ENCODE measurements at regions not wholly inside any gene's neighbourhood (a gene's known extent, or its start where the extent isn't known, plus 50 kb on each side); places are given as distances from the start of the nearest gene placed in this dataset.

DNA sequence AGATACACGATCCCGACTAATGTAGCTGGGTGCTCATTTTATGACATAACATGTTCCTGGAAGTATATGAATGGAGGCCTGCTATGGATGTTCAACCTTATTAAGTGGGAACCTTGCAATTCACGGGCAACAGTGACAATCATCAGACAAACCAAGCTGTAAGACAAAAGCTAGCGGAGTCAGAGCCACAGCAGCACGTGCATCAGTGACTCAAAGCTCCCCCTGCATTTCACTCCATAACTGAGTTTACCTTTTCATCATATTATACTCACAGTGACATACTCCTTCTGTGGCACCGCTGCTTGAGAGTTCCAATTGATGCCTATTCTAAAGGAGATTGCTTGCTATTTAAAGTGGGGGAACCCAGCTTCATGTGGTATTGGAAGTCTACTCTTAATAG is 176.0 kb upstream of the PITRM1 start:
- no peak overlapping the region for H3K4me3 ChIP-seq (ENCODE audit: extremely low read depth, insufficient read depth, low read length, poor library complexity, severe bottlenecking)
- no peaks in the 10 kb centered on the region for H3K9me3 ChIP-seq (ENCODE audit: control insufficient read depth, low read length)
- H3K36me3 ChIP-seq (ENCODE audit: control insufficient read depth, insufficient read depth, low read length): no peaks in the 10 kb centered on the region
- 83 to 94% methylated on average over 4 to 5 of the region's 6 CpGs for WGBS, 2 experiments (ENCODE audit: insufficient coverage in 2 of 2)
- H3K27ac ChIP-seq (ENCODE audit: low read depth, low read length, severe bottlenecking): no peak overlapping the region
- no peaks in the 10 kb centered on the region for H3K4me1 ChIP-seq (ENCODE audit: control insufficient read depth, insufficient read depth, low read length, poor library complexity, severe bottlenecking)

DNA sequence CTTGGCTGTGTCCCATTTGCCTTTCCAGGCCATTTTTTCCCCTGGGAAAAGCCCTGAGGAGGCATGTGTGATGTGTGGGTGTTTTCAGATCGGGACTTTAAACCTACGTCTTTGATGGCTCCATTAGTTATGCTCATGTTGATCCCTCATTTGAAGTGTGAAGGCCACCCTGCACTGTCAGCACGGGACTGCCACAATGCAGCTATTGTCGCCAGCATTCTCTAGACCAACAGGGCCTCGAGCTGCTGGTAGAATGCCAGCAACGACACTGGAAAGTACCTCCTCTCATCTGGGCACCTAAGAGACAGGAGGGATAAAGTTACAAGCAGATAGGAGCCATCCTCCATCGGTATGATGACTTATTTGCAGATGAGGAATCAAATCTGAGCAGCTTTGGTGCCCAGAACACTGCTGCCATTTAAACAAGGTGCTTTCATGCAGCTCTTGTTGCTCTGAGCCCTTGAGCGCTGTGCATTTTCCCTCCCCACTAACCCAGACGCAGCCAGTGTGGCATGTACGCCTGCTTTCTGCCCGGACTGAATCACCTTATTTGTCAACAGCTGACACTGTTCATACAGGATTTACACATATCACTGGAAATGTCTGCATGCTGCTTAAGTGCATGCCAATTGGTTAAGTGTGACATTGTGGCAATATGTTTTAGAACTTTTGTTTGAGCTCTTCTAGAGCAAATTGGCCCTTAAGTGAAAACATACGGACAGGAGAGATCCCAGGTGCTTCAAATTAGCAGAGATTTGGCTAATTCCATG is 175.0 kb upstream of the PITRM1 start:
- Histone ChIP-seq H3K9me3 (ENCODE audit: control insufficient read depth, low read length) (no peaks in the 10 kb centered on the region), H3K4me1 (ENCODE audit: control insufficient read depth, insufficient read depth, low read length, poor library complexity, severe bottlenecking) (no peaks in the 10 kb centered on the region), H3K36me3 (ENCODE audit: control insufficient read depth, insufficient read depth, low read length) (no peaks in the 10 kb centered on the region), H3K27ac (ENCODE audit: low read depth, low read length, severe bottlenecking) (no peak overlapping the region), H3K4me3 (ENCODE audit: extremely low read depth, insufficient read depth, low read length, poor library complexity, severe bottlenecking) (no peak overlapping the region)
- 72 to 79% methylated on average over 9 to 10 of the region's 12 CpGs for WGBS, 2 experiments (ENCODE audit: insufficient coverage in 2 of 2)

DNA sequence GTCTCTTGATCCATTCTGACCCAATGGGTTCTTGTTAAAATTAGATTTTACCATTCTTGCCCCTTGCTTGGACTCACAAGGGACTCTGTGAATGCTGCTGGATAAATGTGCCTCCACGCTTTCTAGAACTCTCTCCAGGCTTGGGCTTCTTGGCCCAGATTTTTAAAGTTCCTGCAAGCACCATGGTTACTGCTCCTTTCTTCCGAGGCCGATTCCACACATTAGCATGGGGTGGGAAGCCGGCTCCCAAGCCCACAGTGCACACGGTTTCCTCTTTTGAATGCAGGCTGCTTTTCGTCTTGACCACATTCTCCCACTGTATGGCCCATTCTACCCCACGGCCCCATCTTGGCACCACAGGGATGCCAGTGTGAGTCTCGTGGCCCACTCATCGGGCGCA is 174.3 kb upstream of the PITRM1 start:
- Histone ChIP-seq H3K27ac (ENCODE audit: low read depth, low read length, severe bottlenecking) (no peak overlapping the region), H3K9me3 (ENCODE audit: control insufficient read depth, low read length) (no peaks in the 10 kb centered on the region), H3K4me1 (ENCODE audit: control insufficient read depth, insufficient read depth, low read length, poor library complexity, severe bottlenecking) (no peaks in the 10 kb centered on the region), H3K36me3 (ENCODE audit: control insufficient read depth, insufficient read depth, low read length) (no peaks in the 10 kb centered on the region), H3K4me3 (ENCODE audit: extremely low read depth, insufficient read depth, low read length, poor library complexity, severe bottlenecking) (no peak overlapping the region)
- WGBS, 2 experiments (ENCODE audit: insufficient coverage in 2 of 2): 92 to 94% methylated on average over 8 to 10 of the region's 10 CpGs

DNA sequence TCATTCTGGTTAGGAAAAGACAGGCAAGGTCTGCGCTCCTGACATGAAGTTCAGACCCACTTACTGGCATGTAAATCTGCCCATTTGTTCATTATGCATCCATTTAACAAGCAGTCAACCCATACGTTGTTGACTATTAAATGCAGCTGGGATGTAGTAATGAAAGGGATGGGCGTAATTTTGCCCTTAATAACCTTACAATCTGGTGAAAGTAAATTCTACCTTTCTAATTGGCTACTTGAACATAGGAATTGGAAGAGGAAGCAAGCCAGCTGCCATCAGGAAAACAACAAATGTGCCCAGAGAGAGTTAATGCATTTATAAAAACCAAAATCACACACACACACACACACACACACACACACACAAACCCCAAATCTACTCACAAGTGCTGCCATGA is 170.2 kb upstream of the PITRM1 start:
- Histone ChIP-seq H3K27ac (ENCODE audit: low read depth, low read length, severe bottlenecking) (no peak overlapping the region), H3K4me1 (ENCODE audit: control insufficient read depth, insufficient read depth, low read length, poor library complexity, severe bottlenecking) (no peaks in the 10 kb centered on the region), H3K36me3 (ENCODE audit: control insufficient read depth, insufficient read depth, low read length) (no peaks in the 10 kb centered on the region), H3K4me3 (ENCODE audit: extremely low read depth, insufficient read depth, low read length, poor library complexity, severe bottlenecking) (no peak overlapping the region), H3K9me3 (ENCODE audit: control insufficient read depth, low read length) (no peaks in the 10 kb centered on the region)
- WGBS, 2 experiments (ENCODE audit: insufficient coverage in 2 of 2): 100% methylated on average over 1 of the region's 3 CpGs

DNA sequence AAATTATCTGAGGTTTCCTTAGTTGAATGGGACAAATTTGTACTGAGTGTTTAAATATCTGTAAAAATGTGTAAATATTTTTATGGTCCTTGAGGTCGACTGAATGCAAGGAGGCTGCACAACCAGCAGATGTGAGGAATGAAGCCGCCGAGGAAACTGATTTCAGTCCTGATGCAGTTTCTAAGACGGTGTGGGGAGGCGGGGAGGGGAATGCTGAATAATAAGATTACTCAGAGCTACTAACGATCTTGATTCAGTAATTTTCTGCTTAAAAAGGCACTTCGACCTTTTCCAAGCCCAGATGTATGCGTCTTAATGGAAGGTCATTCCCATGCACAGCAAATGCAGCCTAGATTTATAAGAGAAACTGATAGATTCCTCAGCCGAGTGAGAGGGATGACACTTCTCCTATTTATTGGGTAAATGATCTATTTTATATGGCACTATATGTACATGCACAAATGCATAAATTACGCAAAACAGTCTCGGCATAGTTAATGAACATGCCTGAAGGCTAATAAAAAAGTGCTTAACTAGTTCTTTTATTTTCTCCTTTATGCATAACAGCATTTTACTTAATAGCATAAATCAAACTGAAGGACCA is 167.6 kb upstream of the PITRM1 start:
- WGBS, 2 experiments (ENCODE audit: insufficient coverage in 2 of 2): 84 to 91% methylated on average over 8 of the region's 11 CpGs
- no peaks in the 10 kb centered on the region for H3K36me3 ChIP-seq (ENCODE audit: control insufficient read depth, insufficient read depth, low read length)
- H3K4me1 ChIP-seq (ENCODE audit: control insufficient read depth, insufficient read depth, low read length, poor library complexity, severe bottlenecking): peaks cover 4% of the 10 kb centered on the region
- H3K27ac ChIP-seq (ENCODE audit: low read depth, low read length, severe bottlenecking): no peak overlapping the region
- no peak overlapping the region for H3K4me3 ChIP-seq (ENCODE audit: extremely low read depth, insufficient read depth, low read length, poor library complexity, severe bottlenecking)
- no peaks in the 10 kb centered on the region for H3K9me3 ChIP-seq (ENCODE audit: control insufficient read depth, low read length)

DNA sequence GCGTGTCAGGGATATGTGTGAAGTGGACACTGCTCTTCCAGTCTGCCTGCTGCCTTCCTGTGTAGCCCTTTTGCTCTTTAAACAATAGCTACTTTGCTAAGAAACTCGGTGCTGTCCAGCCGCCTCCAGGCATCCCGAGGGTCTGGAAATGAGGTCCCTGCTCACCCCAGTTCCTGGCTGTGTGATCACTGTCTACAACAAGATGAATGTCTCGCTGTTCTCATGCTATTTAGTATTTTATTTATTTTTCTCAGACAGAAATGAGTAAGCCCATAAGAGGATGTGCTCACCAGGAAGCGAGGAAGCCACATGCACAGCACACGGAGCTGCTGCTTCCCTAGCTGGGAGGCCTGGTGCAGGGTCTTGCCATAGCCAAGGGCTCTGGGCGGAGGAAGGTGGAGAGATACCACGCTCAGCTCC is 167.0 kb upstream of the PITRM1 start:
- H3K9me3 ChIP-seq (ENCODE audit: control insufficient read depth, low read length): no peaks in the 10 kb centered on the region
- H3K36me3 ChIP-seq (ENCODE audit: control insufficient read depth, insufficient read depth, low read length): no peaks in the 10 kb centered on the region
- H3K4me1 ChIP-seq (ENCODE audit: control insufficient read depth, insufficient read depth, low read length, poor library complexity, severe bottlenecking): peaks cover 4% of the 10 kb centered on the region
- 76 to 95% methylated on average over 3 to 8 of the region's 9 CpGs for WGBS, 2 experiments (ENCODE audit: insufficient coverage in 2 of 2)
- no peak overlapping the region for H3K27ac ChIP-seq (ENCODE audit: low read depth, low read length, severe bottlenecking)
- H3K4me3 ChIP-seq (ENCODE audit: extremely low read depth, insufficient read depth, low read length, poor library complexity, severe bottlenecking): no peak overlapping the region

DNA sequence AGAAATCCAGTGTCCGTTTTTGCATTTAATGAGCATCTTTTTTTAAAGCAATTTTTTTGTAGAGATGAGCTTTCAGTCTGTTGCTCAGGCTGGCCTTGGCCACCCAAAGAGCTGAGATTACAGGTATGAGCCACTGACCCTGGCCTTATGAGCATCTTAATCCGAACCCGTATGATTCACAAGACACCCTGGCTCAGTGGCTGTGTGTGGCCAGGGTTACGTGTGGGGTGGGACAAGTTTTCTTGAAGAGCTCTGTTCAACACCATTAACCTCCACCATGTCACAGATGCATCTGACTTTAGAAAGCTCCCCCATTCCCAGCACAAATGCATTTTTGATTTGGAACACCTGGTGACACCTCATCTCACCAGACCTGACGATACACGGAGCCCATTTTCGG is 166.5 kb upstream of the PITRM1 start:
- no peaks in the 10 kb centered on the region for H3K36me3 ChIP-seq (ENCODE audit: control insufficient read depth, insufficient read depth, low read length)
- H3K4me3 ChIP-seq (ENCODE audit: extremely low read depth, insufficient read depth, low read length, poor library complexity, severe bottlenecking): no peak overlapping the region
- no peak overlapping the region for H3K27ac ChIP-seq (ENCODE audit: low read depth, low read length, severe bottlenecking)
- 90 to 96% methylated on average over 6 to 7 of the region's 7 CpGs for WGBS, 2 experiments (ENCODE audit: insufficient coverage in 2 of 2)
- no peaks in the 10 kb centered on the region for H3K9me3 ChIP-seq (ENCODE audit: control insufficient read depth, low read length)
- H3K4me1 ChIP-seq (ENCODE audit: control insufficient read depth, insufficient read depth, low read length, poor library complexity, severe bottlenecking): peaks cover 4% of the 10 kb centered on the region

DNA sequence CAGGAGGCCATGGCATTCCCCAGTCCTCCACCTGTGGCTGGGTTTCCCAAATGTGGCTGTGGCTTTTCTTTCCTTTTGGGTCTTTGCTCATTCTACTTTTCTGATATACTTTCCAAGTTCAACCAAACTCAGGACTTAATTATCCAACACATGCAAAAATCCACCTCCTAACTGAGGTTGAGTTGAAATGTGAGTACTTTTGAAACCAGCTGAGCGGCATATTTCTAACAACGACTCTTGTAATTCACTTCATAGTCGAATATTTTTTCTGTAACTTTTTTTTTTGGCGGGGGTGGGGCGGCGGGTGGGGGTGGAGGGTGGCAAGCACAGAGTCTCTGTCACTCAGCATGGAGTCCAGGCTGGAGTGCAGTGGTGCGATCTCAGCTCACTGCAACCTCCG is 165.2 kb upstream of the PITRM1 start:
- WGBS, 2 experiments (ENCODE audit: insufficient coverage in 2 of 2): 90% methylated on average over 2 of the region's 8 CpGs; no CpG with 5 or more reads in 1 of the 2 experiments
- Histone ChIP-seq H3K27ac (ENCODE audit: low read depth, low read length, severe bottlenecking) (no peak overlapping the region), H3K9me3 (ENCODE audit: control insufficient read depth, low read length) (no peaks in the 10 kb centered on the region), H3K36me3 (ENCODE audit: control insufficient read depth, insufficient read depth, low read length) (no peaks in the 10 kb centered on the region), H3K4me3 (ENCODE audit: extremely low read depth, insufficient read depth, low read length, poor library complexity, severe bottlenecking) (no peak overlapping the region), H3K4me1 (ENCODE audit: control insufficient read depth, insufficient read depth, low read length, poor library complexity, severe bottlenecking) (peaks cover 4% of the 10 kb centered on the region)

DNA sequence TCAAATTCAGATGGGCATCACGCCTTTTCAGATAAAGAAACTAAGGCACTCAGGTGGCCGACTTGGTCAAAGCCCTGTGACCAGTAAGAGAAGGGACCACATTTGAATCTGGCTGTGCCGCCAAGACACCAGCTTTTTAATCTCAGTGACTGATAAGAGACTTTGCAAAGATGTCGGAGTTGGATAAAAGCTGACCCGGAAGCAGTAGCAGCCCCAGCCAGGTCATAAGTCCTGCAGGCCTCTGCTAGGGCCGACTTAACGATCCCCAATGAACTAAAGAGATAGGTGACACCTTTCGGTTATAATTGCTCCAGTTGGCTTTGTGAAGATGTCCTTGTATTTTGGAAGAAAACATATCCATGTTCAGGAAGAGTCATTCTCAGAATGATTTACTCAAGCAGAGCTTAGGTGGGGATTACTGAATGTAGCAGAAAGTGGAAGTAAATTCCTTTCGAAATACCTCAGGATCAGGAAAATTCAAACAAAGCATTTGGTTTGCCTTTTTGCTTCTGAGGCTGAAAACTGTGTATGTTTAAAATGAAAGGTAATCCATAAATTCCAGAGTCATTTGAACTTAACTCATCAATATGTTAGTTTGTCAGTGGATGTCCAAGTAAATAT is 164.2 kb upstream of the PITRM1 start:
- 86 to 97% methylated on average over 8 to 9 of the region's 9 CpGs for WGBS, 2 experiments (ENCODE audit: insufficient coverage in 2 of 2)
- Histone ChIP-seq H3K36me3 (ENCODE audit: control insufficient read depth, insufficient read depth, low read length) (no peaks in the 10 kb centered on the region), H3K27ac (ENCODE audit: low read depth, low read length, severe bottlenecking) (no peak overlapping the region), H3K4me3 (ENCODE audit: extremely low read depth, insufficient read depth, low read length, poor library complexity, severe bottlenecking) (no peak overlapping the region), H3K4me1 (ENCODE audit: control insufficient read depth, insufficient read depth, low read length, poor library complexity, severe bottlenecking) (peaks cover 4% of the 10 kb centered on the region), H3K9me3 (ENCODE audit: control insufficient read depth, low read length) (no peaks in the 10 kb centered on the region)

DNA sequence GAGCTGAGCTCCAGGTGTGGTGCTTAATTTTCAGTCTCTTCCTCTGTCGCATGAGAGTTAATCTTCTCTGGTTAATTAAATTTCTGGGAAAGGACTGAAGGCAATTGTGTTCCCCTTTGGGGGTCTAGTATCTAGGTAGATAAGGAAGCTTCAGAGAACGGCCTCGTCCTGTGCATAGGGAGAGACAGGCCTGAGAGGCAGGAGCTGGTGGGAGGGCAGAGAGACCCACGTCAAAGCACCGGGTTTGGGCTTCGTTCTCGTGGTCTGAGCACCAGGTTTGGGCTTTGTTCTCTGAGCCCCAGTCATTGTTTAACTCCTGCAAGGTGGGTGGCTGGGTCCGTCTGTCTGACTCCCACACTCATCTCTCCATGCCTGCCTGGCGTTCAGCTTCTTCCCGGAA is 160.8 kb upstream of the PITRM1 start:
- H3K27ac ChIP-seq (ENCODE audit: low read depth, low read length, severe bottlenecking): no peak overlapping the region
- WGBS, 2 experiments (ENCODE audit: insufficient coverage in 2 of 2): 69 to 92% methylated on average over 9 to 10 of the region's 10 CpGs

More for the DNA sequence above, 160.8 kb upstream of the PITRM1 start:
- H3K36me3 ChIP-seq (ENCODE audit: control insufficient read depth, insufficient read depth, low read length): no peaks in the 10 kb centered on the region
- no peaks in the 10 kb centered on the region for H3K9me3 ChIP-seq (ENCODE audit: control insufficient read depth, low read length)
- peaks cover 4% of the 10 kb centered on the region for H3K4me1 ChIP-seq (ENCODE audit: control insufficient read depth, insufficient read depth, low read length, poor library complexity, severe bottlenecking)
- H3K4me3 ChIP-seq (ENCODE audit: extremely low read depth, insufficient read depth, low read length, poor library complexity, severe bottlenecking): no peak overlapping the region
